Parathyroid adenoma (tissue), 2 donors: ENCODE measurements at regions not wholly inside any gene's neighbourhood (a gene's known extent, or its start where the extent isn't known, plus 50 kb on each side); places are given as distances from the start of the nearest gene placed in this dataset.

Experiments
- H2AFZ ChIP-seq: fragments of 300-600 bp; sonication (generic); one replicate; pipeline ENCODE4 v1.7.0; 2017; ENCODE audit warnings: antibody characterized with exemption, mild to moderate bottlenecking
- H3K27ac ChIP-seq: fragments of 300-600 bp; sonication (generic); one replicate; pipeline ENCODE4 v1.7.0; 2017
- H3K27me3 ChIP-seq: fragments of 300-600 bp; sonication (generic); one replicate; pipeline ENCODE4 v1.7.0; 2017; ENCODE audit warnings: low read length; ENCODE audit not compliant: control insufficient read depth, insufficient read depth
- H3K36me3 ChIP-seq: fragments of 300-600 bp; sonication (generic); one replicate; pipeline ENCODE4 v1.7.0; 2017; ENCODE audit warnings: low read length; ENCODE audit not compliant: control insufficient read depth, insufficient read depth
- H3K4me1 ChIP-seq: fragments of 300-600 bp; sonication (generic); one replicate; pipeline ENCODE4 v1.7.0; 2017; ENCODE audit warnings: control low read depth
- H3K4me2 ChIP-seq: fragments of 300-600 bp; sonication (generic); one replicate; pipeline ENCODE4 v1.7.0; 2017; ENCODE audit warnings: low read length
- H3K4me3 ChIP-seq: fragments of 300-600 bp; sonication (generic); one replicate; pipeline ENCODE4 v1.7.0; 2017; ENCODE audit warnings: low read depth, low read length
- H3K79me2 ChIP-seq: fragments of 300-600 bp; sonication (generic); one replicate; pipeline ENCODE4 v1.7.0; 2017; ENCODE audit warnings: control low read depth
- H3K9ac ChIP-seq: fragments of 300-600 bp; sonication (generic); one replicate; pipeline ENCODE4 v1.7.0; 2017; ENCODE audit warnings: mild to moderate bottlenecking
- H3K9me3 ChIP-seq: fragments of 300-600 bp; sonication (generic); one replicate; pipeline ENCODE4 v1.7.0; 2017; ENCODE audit warnings: low read length; ENCODE audit not compliant: control insufficient read depth
- CTCF ChIP-seq: fragments of 300-600 bp; sonication (generic); IDR thresholded peaks from one replicate; pipeline ENCODE4 v1.7.0; 2017; ENCODE audit warnings: antibody characterized with exemption, mild to moderate bottlenecking
- donor health status: primary hyperparathyroidism.

- H3K4me2 ChIP-seq, result no peak overlapping the region
- H3K9ac ChIP-seq, result no peak overlapping the region
- no peak overlapping the region for H3K27ac ChIP-seq
- no peak overlapping the region for H3K4me3 ChIP-seq
- no peaks in the 10 kb centered on the region for H3K27me3 ChIP-seq
- TF ChIP-seq CTCF, result no peak
- H2AFZ ChIP-seq, result no peak overlapping the region
- H3K4me1 ChIP-seq, result no peaks in the 10 kb centered on the region
- H3K36me3 ChIP-seq, result no peaks in the 10 kb centered on the region
- no peaks in the 10 kb centered on the region for H3K9me3 ChIP-seq
- no peaks in the 10 kb centered on the region for H3K79me2 ChIP-seq
Measured at GRCh38 chr16:86370062-86370461, 140.3 kb upstream of the FOXF1 start.

- H3K4me1 ChIP-seq, result no peaks in the 10 kb centered on the region
- no peak overlapping the region for H3K4me2 ChIP-seq
- no peak overlapping the region for H3K4me3 ChIP-seq
- H3K79me2 ChIP-seq, result no peaks in the 10 kb centered on the region
- H3K27me3 ChIP-seq, result no peaks in the 10 kb centered on the region
- H3K27ac ChIP-seq, result no peak overlapping the region
- H3K36me3 ChIP-seq, result no peaks in the 10 kb centered on the region
- no peak for TF ChIP-seq CTCF
- no peak overlapping the region for H3K9ac ChIP-seq
- no peaks in the 10 kb centered on the region for H3K9me3 ChIP-seq
- no peak overlapping the region for H2AFZ ChIP-seq
Measured at GRCh38 chr16:86371083-86371803, 139.1 kb upstream of the FOXF1 start.

- TF ChIP-seq CTCF, result no peak
- H3K4me2 ChIP-seq, result no peak overlapping the region
- H2AFZ ChIP-seq, result no peak overlapping the region
- H3K79me2 ChIP-seq, result no peaks in the 10 kb centered on the region
- H3K27ac ChIP-seq, result no peak overlapping the region
- no peaks in the 10 kb centered on the region for H3K4me1 ChIP-seq
- H3K27me3 ChIP-seq, result no peaks in the 10 kb centered on the region
- H3K36me3 ChIP-seq, result no peaks in the 10 kb centered on the region
- no peak overlapping the region for H3K9ac ChIP-seq
- H3K9me3 ChIP-seq, result no peaks in the 10 kb centered on the region
- H3K4me3 ChIP-seq, result no peak overlapping the region
Measured at GRCh38 chr16:86372193-86372592, 138.1 kb upstream of the FOXF1 start.

- no peak for TF ChIP-seq CTCF
- no peak overlapping the region for H3K9ac ChIP-seq
- H3K27me3 ChIP-seq, result no peaks in the 10 kb centered on the region
- H3K36me3 ChIP-seq, result no peaks in the 10 kb centered on the region
- no peak overlapping the region for H3K27ac ChIP-seq
- no peaks in the 10 kb centered on the region for H3K9me3 ChIP-seq
- no peak overlapping the region for H3K4me2 ChIP-seq
- no peaks in the 10 kb centered on the region for H3K4me1 ChIP-seq
- no peak overlapping the region for H2AFZ ChIP-seq
- H3K4me3 ChIP-seq, result no peak overlapping the region
- H3K79me2 ChIP-seq, result no peaks in the 10 kb centered on the region
Measured at GRCh38 chr16:86373276-86373901, 136.9 kb upstream of the FOXF1 start.
